NCI-H2227 treated with DMSO at 0.1 percent for 48 hours (cell line): ENCODE measurements at regions not wholly inside any gene's neighbourhood (a gene's known extent, or its start where the extent isn't known, plus 50 kb on each side); places are given as distances from the start of the nearest gene placed in this dataset.
"Not testable (repeated sequence)": the region's sequence is repeated elsewhere in the genome, so short reads cannot be mapped to it uniquely, and the experiment has no call there.

Experiments used
- DNase-seq: peaks from one replicate; lab custom pipeline; 2025; lab: John Stamatoyannopoulos, UW

- no peak for DNase-seq
Measured at GRCh38 chr1:106268070-106268469, 788.4 kb upstream of the PRMT6 start.

- DNase-seq: no peak
Measured at GRCh38 chr1:106276871-106277270, 779.6 kb upstream of the PRMT6 start.

- no peak for DNase-seq
Measured at GRCh38 chr1:106277786-106278185, 778.7 kb upstream of the PRMT6 start.

- DNase-seq: no peak
Measured at GRCh38 chr1:106278716-106279115, 777.8 kb upstream of the PRMT6 start.

GRCh38 chr1:106289265-106289928, 767.1 kb upstream of the PRMT6 start:
- no peak for DNase-seq

GRCh38 chr1:106290805-106291501, 765.5 kb upstream of the PRMT6 start:
- no peak for DNase-seq

- DNase-seq: no peak
Measured at GRCh38 chr1:106292130-106292529, 764.3 kb upstream of the PRMT6 start.

GRCh38 chr1:106296431-106296830, 760.0 kb upstream of the PRMT6 start:
- no peak for DNase-seq

GRCh38 chr1:106304106-106304505, 752.4 kb upstream of the PRMT6 start:
- DNase-seq: no peak

GRCh38 chr1:106319612-106320011, 736.9 kb upstream of the PRMT6 start:
- no peak for DNase-seq

GRCh38 chr1:106325600-106325999, 730.9 kb upstream of the PRMT6 start:
- no peak for DNase-seq

- no peak for DNase-seq
Measured at GRCh38 chr1:106344494-106344893, 712.0 kb upstream of the PRMT6 start.

- no peak for DNase-seq
Measured at GRCh38 chr1:106360252-106360651, 696.2 kb upstream of the PRMT6 start.

GRCh38 chr1:106366627-106367319, 689.7 kb upstream of the PRMT6 start:
- no peak for DNase-seq

GRCh38 chr1:106378261-106378660, 678.2 kb upstream of the PRMT6 start:
- no peak for DNase-seq

GRCh38 chr1:106380772-106381171, 675.7 kb upstream of the PRMT6 start:
- DNase-seq: no peak

- DNase-seq: not testable (repeated sequence)
Measured at GRCh38 chr1:106389160-106389559, 667.3 kb upstream of the PRMT6 start.

- DNase-seq: no peak
Measured at GRCh38 chr1:106393046-106393445, 663.4 kb upstream of the PRMT6 start.

- no peak for DNase-seq
Measured at GRCh38 chr1:106396020-106396419, 660.5 kb upstream of the PRMT6 start.

- no peak for DNase-seq
Measured at GRCh38 chr1:106398391-106398790, 658.1 kb upstream of the PRMT6 start.

GRCh38 chr1:106406114-106406513, 650.4 kb upstream of the PRMT6 start:
- DNase-seq: no peak

- DNase-seq: not testable (repeated sequence)
Measured at GRCh38 chr1:106412321-106412720, 644.2 kb upstream of the PRMT6 start.

- DNase-seq: no peak
Measured at GRCh38 chr1:106435269-106435668, 621.2 kb upstream of the PRMT6 start.
